AG04449 (cell line): ENCODE measurements at regions not wholly inside any gene's neighbourhood (a gene's known extent, or its start where the extent isn't known, plus 50 kb on each side); places are given as distances from the start of the nearest gene placed in this dataset.

ENCODE experiments used
- CTCF ChIA-PET: fragments of 350-600 bp; formaldehyde crosslinking; extraction: SDS; loops from one replicate; lab custom pipeline; 2021; ENCODE audit warnings: antibody characterized with exemption; lab: Yijun Ruan, JAX
- POLR2A ChIA-PET: fragments of 400-600, 350-600 bp; formaldehyde crosslinking; extraction: SDS; loops from one replicate; lab custom pipeline; 2020; ENCODE audit warnings: antibody characterized with exemption, inconsistent platforms; lab: Yijun Ruan, JAX
- DNase-seq: peaks from one replicate; pipeline ENCODE4 v3.0.0-alpha.2; 2010; ENCODE audit warnings: low read depth, low spot score
- H3K4me3 ChIP-seq: 2 replicates; pipeline ENCODE4 v1.5.1; 2011; ENCODE audit warnings: low read depth, mild to moderate bottlenecking, control low read depth, low read length
- CTCF ChIP-seq: IDR thresholded peaks from one replicate; pipeline ENCODE4 v1.5.1; 2011; ENCODE audit warnings: mild to moderate bottlenecking, moderate library complexity, low read length, control low read depth, inconsistent platforms; ENCODE audit not compliant: insufficient read depth; ENCODE audit errors: missing control alignments

DNA sequence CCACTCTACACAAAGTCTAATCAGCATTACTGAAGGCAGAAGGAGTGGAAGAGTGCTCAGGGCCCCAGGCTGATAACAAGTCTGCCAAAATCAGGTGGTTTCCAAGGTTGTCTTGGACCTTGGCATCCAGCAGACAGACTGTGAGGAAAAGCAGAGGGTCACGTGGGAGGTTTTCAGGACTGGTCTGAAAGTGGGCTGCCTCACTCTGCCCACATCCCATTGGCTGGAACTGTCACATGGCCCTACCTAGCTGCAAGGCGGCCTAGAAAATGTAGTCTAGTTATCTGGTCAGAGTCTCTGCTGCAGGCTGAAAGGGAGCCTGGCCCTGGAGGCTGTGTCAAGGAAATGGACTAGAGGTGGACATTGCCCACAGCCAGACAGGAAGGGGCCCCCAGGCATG lies 310.7 kb upstream of the ASIC2 start:
- no peak overlapping the region for H3K4me3 ChIP-seq
- no peak for TF ChIP-seq CTCF
- ChIA-PET CTCF (no interaction called here), POLR2A (no interaction called here)
- no peak for DNase-seq

DNA sequence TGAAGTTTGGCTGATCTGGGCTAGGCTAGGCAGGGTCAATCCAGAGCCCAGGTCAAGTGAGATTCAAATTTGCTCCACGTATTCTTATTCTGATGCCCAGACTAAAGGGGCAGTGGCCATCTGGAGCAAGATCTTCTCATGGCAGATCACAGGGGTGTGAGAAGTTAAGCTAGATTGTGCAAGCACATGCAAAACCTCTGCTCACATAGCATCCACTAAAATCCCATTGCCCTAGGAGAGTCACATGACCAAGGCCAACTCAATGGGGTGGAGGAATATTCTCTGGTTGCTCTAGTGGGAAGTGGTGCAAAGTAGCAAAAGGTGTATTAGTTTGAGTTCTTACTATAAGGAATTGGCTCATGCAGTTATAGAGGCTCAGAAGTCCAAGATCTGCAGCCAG lies 318.4 kb upstream of the ASIC2 start:
- TF ChIP-seq CTCF = no peak
- H3K4me3 ChIP-seq = no peak overlapping the region
- CTCF ChIA-PET = no interaction called here
- DNase-seq = no peak
- POLR2A ChIA-PET = no interaction called here

DNA sequence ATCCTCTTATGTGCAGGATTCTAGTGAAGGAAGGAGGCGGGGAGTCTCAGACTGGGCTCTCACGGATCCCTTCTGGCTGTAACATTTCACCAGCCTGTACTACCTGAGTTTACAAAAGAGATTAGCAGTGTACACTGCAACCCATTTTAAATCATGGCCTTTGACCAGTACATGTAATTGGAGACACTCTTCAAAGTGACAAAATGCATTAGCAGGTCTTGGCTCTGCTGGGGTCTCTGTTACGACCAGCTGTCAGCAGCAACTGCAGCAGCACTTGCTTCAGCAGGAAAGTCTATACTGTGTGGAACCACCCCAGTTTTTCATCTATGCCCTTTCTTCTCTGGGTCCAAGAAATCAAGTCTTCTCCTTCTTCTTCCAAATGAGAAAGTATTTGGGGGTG lies 322.8 kb upstream of the ASIC2 start:
- H3K4me3 ChIP-seq = no peak overlapping the region
- no peak for DNase-seq
- CTCF ChIA-PET = no interaction called here
- POLR2A ChIA-PET = no interaction called here
- no peak for TF ChIP-seq CTCF

DNA sequence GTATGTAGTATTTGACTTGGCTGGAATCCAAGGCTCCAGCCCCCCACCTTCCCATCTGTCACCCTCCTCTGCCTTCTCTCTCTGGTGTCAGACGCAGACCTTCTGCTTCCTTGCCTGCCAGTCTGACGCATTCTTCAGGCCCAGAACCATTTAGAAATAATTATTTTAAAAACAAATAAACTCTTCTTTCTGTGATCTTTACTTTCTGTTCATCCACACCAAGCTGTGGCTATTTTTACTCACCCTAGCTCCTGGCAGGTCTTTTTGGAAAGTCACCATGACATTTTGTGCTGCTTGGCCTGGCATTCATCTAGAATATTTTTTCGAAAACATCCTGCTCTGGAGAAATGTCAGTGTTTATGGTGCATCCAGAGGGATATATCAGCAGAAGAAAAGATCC lies 330.7 kb upstream of the ASIC2 start:
- TF ChIP-seq CTCF = no peak

GRCh38 chr17:33628500-33629346 lies 335.6 kb upstream of the ASIC2 start:
- no peak for TF ChIP-seq CTCF
- POLR2A ChIA-PET = no interaction called here
- CTCF ChIA-PET = no interaction called here
- no peak for DNase-seq
- no peak overlapping the region for H3K4me3 ChIP-seq

More for the DNA sequence above, 330.7 kb upstream of the ASIC2 start:
- ChIA-PET POLR2A (no interaction called here), CTCF (no interaction called here)
- no peak overlapping the region for H3K4me3 ChIP-seq
- no peak for DNase-seq

DNA sequence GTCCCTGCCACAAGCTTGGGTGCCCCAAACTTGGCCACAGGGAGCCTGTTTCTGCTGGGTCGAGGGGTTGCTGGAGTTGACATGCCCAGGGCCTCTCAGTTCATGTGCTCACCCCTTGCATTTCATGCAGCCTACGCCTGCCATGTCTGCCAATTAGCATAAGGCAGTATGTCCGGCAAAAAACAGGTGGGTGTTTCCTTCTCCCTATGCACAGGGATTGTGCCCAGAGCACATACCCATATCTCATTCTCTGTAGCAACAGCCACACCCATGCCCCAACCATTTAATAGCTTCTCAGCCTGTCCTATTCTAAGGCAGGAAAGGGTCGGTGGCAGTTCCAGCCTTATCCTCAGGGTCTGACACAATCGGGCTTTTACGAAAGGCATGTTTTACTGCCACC lies 340.4 kb upstream of the ASIC2 start:
- POLR2A ChIA-PET = no interaction called here
- DNase-seq = no peak
- H3K4me3 ChIP-seq = no peak overlapping the region
- TF ChIP-seq CTCF = no peak
- CTCF ChIA-PET = no interaction called here
